HCT116 (cell line): ENCODE measurements at regions not wholly inside any gene's neighbourhood (a gene's known extent, or its start where the extent isn't known, plus 50 kb on each side); places are given as distances from the start of the nearest gene placed in this dataset.

ENCODE experiments used
- CTCF ChIP-seq, 3 experiments: fragments of 200-600 bp in 1 of 3; sonication (generic) in 1 of 3; IDR thresholded peaks in 2 of 3; conservative IDR thresholded peaks in 1 of 3; 2 replicates each; pipeline ENCODE4 v1.5.1; 2012 to 2017; ENCODE audit warnings: low read depth in 2 of 3, low read length in 2 of 3, antibody characterized with exemption in 1 of 3, borderline replicate concordance in 1 of 3, control low read depth in 1 of 3, mild to moderate bottlenecking in 1 of 3, mixed read lengths in 1 of 3, mixed run types in 1 of 3, moderate library complexity in 1 of 3; ENCODE audit not compliant: insufficient read depth in 1 of 3
- MAX ChIP-seq: IDR thresholded peaks from 2 replicates; pipeline ENCODE4 v1.6.1; 2012
- POLR2A ChIP-seq: IDR thresholded peaks from 2 replicates; pipeline ENCODE4 v1.7.0; 2011; ENCODE audit warnings: borderline replicate concordance; ENCODE audit not compliant: insufficient read depth, insufficient read length; ENCODE audit errors: extremely low read depth
- SP1 ChIP-seq: IDR thresholded peaks from 2 replicates; pipeline ENCODE4 v1.6.1; 2012; ENCODE audit warnings: low read depth

GRCh38 chr12:113660936-113661335 lies 189.3 kb upstream of the LHX5 start:
- TF ChIP-seq MAX: no peak
- TF ChIP-seq CTCF (IDR thresholded peaks at IDR 0.05 in 2 of 3, conservative IDR thresholded peaks at IDR 0.05 in 1 of 3; ENCODE audit: borderline replicate concordance in 1 of 3, insufficient read depth in 1 of 3, low read depth in 2 of 3, low read length in 2 of 3): no peak
- TF ChIP-seq POLR2A: no peak
- TF ChIP-seq SP1: no peak
